ENCODE measurements at regions not wholly inside any gene's neighbourhood (a gene's known extent, or its start where the extent isn't known, plus 50 kb on each side); places are given as distances from the start of the nearest gene placed in this dataset.
A peak's percentile ranks its signal among the peaks of the same experiment; 100 is the strongest.

- TF ChIP-seq, protein P1, sequence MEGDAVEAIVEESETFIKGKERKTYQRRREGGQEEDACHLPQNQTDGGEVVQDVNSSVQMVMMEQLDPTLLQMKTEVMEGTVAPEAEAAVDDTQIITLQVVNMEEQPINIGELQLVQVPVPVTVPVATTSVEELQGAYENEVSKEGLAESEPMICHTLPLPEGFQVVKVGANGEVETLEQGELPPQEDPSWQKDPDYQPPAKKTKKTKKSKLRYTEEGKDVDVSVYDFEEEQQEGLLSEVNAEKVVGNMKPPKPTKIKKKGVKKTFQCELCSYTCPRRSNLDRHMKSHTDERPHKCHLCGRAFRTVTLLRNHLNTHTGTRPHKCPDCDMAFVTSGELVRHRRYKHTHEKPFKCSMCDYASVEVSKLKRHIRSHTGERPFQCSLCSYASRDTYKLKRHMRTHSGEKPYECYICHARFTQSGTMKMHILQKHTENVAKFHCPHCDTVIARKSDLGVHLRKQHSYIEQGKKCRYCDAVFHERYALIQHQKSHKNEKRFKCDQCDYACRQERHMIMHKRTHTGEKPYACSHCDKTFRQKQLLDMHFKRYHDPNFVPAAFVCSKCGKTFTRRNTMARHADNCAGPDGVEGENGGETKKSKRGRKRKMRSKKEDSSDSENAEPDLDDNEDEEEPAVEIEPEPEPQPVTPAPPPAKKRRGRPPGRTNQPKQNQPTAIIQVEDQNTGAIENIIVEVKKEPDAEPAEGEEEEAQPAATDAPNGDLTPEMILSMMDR (IDR thresholded peaks at IDR 0.05): no peak
- Mint-ChIP-seq H3K4me1 (peaks cover 5% of the 10 kb centered on the region), H3K27me3 (ENCODE audit: low read depth in 3 of 3) (peaks cover 0 to 5% (median 1%) of the 10 kb centered on the region in 3 donors), H3K4me3 (no peak overlapping the region), H3K36me3 (no peaks in the 10 kb centered on the region), H3K9me3 (peaks cover 0 to 9% (median 3%) of the 10 kb centered on the region in 7 donors), H3K27ac (no peak overlapping the region)
- intact Hi-C loops (cut with micrococcal nuclease): no loop called here
- no peaks in the 10 kb centered on the region for H3K79me2 ChIP-seq (ENCODE audit: insufficient read depth, low read length)
- H3K9me3 ChIP-seq (replicated peaks in 1 of 2; ENCODE audit: control insufficient read depth in 1 of 2, insufficient read depth in 1 of 2, low read length in 2 of 2): no peaks in the 10 kb centered on the region
- H3K4me2 ChIP-seq (replicated peaks; ENCODE audit: extremely low read depth, low read length, poor library complexity, severe bottlenecking): no peak overlapping the region
- no peaks in the 10 kb centered on the region for H3K4me1 ChIP-seq (ENCODE audit: control insufficient read depth in 1 of 2, insufficient read depth in 2 of 2, low read length in 2 of 2)
- peak in 1 of 3 donors; percentile 4 for DNase-seq
- H3K9ac ChIP-seq (ENCODE audit: insufficient read depth, low read length, poor library complexity, severe bottlenecking): no peak overlapping the region
- no peaks in the 10 kb centered on the region for H3K27me3 ChIP-seq (ENCODE audit: control insufficient read depth in 2 of 2, insufficient read depth in 2 of 2, low read length in 2 of 2)
- H3K4me3 ChIP-seq (replicated peaks in 1 of 3; ENCODE audit: low read depth in 2 of 3, low read length in 3 of 3): no peak overlapping the region
- no peak overlapping the region for H2AFZ ChIP-seq (ENCODE audit: insufficient read depth, low read depth, low read length, poor library complexity, severe bottlenecking)
- H4K20me1 ChIP-seq (ENCODE audit: insufficient read depth, low read length): no peaks in the 10 kb centered on the region
- no peak overlapping the region for H3K27ac ChIP-seq (ENCODE audit: low read depth in 1 of 2, low read length in 2 of 2)
- 76% methylated on average over 4 of the region's 5 CpGs for WGBS (ENCODE audit: insufficient coverage)
- H3K36me3 ChIP-seq (replicated peaks in 1 of 2; ENCODE audit: control insufficient read depth in 1 of 2, insufficient read depth in 2 of 2, low read length in 2 of 2): no peaks in the 10 kb centered on the region
Observed at GRCh38 chr9:108511307-108511706, 344.5 kb downstream of the ACTL7B start.

- Histone ChIP-seq H3K9me3 (replicated peaks in 1 of 2; ENCODE audit: control insufficient read depth in 1 of 2, insufficient read depth in 1 of 2, low read length in 2 of 2) (peaks cover 0 to 11% of the 10 kb centered on the region in 2 donors), H3K4me3 (replicated peaks in 1 of 3; ENCODE audit: low read depth in 2 of 3, low read length in 3 of 3) (no peak overlapping the region), H3K36me3 (replicated peaks in 1 of 2; ENCODE audit: control insufficient read depth in 1 of 2, insufficient read depth in 2 of 2, low read length in 2 of 2) (no peaks in the 10 kb centered on the region), H3K9ac (ENCODE audit: insufficient read depth, low read length, poor library complexity, severe bottlenecking) (no peak overlapping the region), H2AFZ (ENCODE audit: insufficient read depth, low read depth, low read length, poor library complexity, severe bottlenecking) (no peak overlapping the region), H3K4me2 (replicated peaks; ENCODE audit: extremely low read depth, low read length, poor library complexity, severe bottlenecking) (no peak overlapping the region), H3K79me2 (ENCODE audit: insufficient read depth, low read length) (no peaks in the 10 kb centered on the region), H3K27ac (ENCODE audit: low read depth in 1 of 2, low read length in 2 of 2) (no peak overlapping the region), H3K4me1 (ENCODE audit: control insufficient read depth in 1 of 2, insufficient read depth in 2 of 2, low read length in 2 of 2) (no peaks in the 10 kb centered on the region), H4K20me1 (ENCODE audit: insufficient read depth, low read length) (no peaks in the 10 kb centered on the region), H3K27me3 (ENCODE audit: control insufficient read depth in 2 of 2, insufficient read depth in 2 of 2, low read length in 2 of 2) (no peaks in the 10 kb centered on the region)
- TF ChIP-seq, protein P1 (IDR thresholded peaks at IDR 0.05): no peak
- H3K4me3 Mint-ChIP-seq: no peak overlapping the region
- peaks cover 0 to 4% (median 3%) of the 10 kb centered on the region in 3 donors for H3K27me3 Mint-ChIP-seq (ENCODE audit: low read depth in 3 of 3)
- DNase-seq: no peak
- peaks cover 0 to 2% of the 10 kb centered on the region in 2 donors for H3K36me3 Mint-ChIP-seq
- no peak overlapping the region for H3K27ac Mint-ChIP-seq
- intact Hi-C loops (cut with micrococcal nuclease): no loop called here
- peaks cover 11 to 26% (median 21%) of the 10 kb centered on the region in 7 donors for H3K9me3 Mint-ChIP-seq
- 100% methylated on average over 4 of the region's 4 CpGs for WGBS (ENCODE audit: insufficient coverage)
- no peaks in the 10 kb centered on the region for H3K4me1 Mint-ChIP-seq
Observed at GRCh38 chr9:108496846-108497245, 358.9 kb downstream of the ACTL7B start.

Data from CD14-positive monocyte (primary cell).